ENCODE measurements at regions not wholly inside any gene's neighbourhood (a gene's known extent, or its start where the extent isn't known, plus 50 kb on each side); places are given as distances from the start of the nearest gene placed in this dataset.

GRCh38 chr4:60637976-60638375 is 562.1 kb upstream of the ADGRL3 start:
- Histone ChIP-seq H3K27ac (ENCODE audit: low read length) (no peak overlapping the region), H3K4me3 (ENCODE audit: low read length) (no peak overlapping the region), H3K4me1 (ENCODE audit: control insufficient read depth, insufficient read depth, low read length) (no peaks in the 10 kb centered on the region), H3K36me3 (ENCODE audit: control insufficient read depth, insufficient read depth, low read length) (no peaks in the 10 kb centered on the region), H3K27me3 (ENCODE audit: control insufficient read depth, insufficient read depth, low read length) (no peaks in the 10 kb centered on the region), H3K9me3 (ENCODE audit: control insufficient read depth, insufficient read depth, low read length) (no peaks in the 10 kb centered on the region)
- no CpG with 5 or more reads among the region's 2 CpGs for WGBS (ENCODE audit: insufficient coverage, insufficient read length)
- DNase-seq (ENCODE audit: low read depth, low spot score) = no peak

GRCh38 chr4:60648774-60649173 is 551.4 kb upstream of the ADGRL3 start:
- Histone ChIP-seq H3K27ac (ENCODE audit: low read length) (no peak overlapping the region), H3K27me3 (ENCODE audit: control insufficient read depth, insufficient read depth, low read length) (no peaks in the 10 kb centered on the region), H3K4me1 (ENCODE audit: control insufficient read depth, insufficient read depth, low read length) (no peaks in the 10 kb centered on the region), H3K4me3 (ENCODE audit: low read length) (no peak overlapping the region), H3K9me3 (ENCODE audit: control insufficient read depth, insufficient read depth, low read length) (no peaks in the 10 kb centered on the region), H3K36me3 (ENCODE audit: control insufficient read depth, insufficient read depth, low read length) (no peaks in the 10 kb centered on the region)
- no CpG with 5 or more reads among the region's 2 CpGs for WGBS (ENCODE audit: insufficient coverage, insufficient read length)
- DNase-seq (ENCODE audit: low read depth, low spot score) = no peak

- DNase-seq (ENCODE audit: low read depth, low spot score) = no peak
- no peaks in the 10 kb centered on the region for H3K4me1 ChIP-seq (ENCODE audit: control insufficient read depth, insufficient read depth, low read length)
- no peak overlapping the region for H3K27ac ChIP-seq (ENCODE audit: low read length)
Measured at GRCh38 chr4:60652933-60653332, 547.2 kb upstream of the ADGRL3 start.

GRCh38 chr4:60655356-60655755 is 544.8 kb upstream of the ADGRL3 start:
- H3K36me3 ChIP-seq (ENCODE audit: control insufficient read depth, insufficient read depth, low read length) = no peaks in the 10 kb centered on the region
- DNase-seq (ENCODE audit: low read depth, low spot score) = no peak
- H3K9me3 ChIP-seq (ENCODE audit: control insufficient read depth, insufficient read depth, low read length) = no peaks in the 10 kb centered on the region
- H3K4me3 ChIP-seq (ENCODE audit: low read length) = no peak overlapping the region
- no peaks in the 10 kb centered on the region for H3K27me3 ChIP-seq (ENCODE audit: control insufficient read depth, insufficient read depth, low read length)
- no peaks in the 10 kb centered on the region for H3K4me1 ChIP-seq (ENCODE audit: control insufficient read depth, insufficient read depth, low read length)
- no peak overlapping the region for H3K27ac ChIP-seq (ENCODE audit: low read length)

More at GRCh38 chr4:60652933-60653332, 547.2 kb upstream of the ADGRL3 start:
- Histone ChIP-seq H3K4me3 (ENCODE audit: low read length) (no peak overlapping the region), H3K27me3 (ENCODE audit: control insufficient read depth, insufficient read depth, low read length) (no peaks in the 10 kb centered on the region), H3K36me3 (ENCODE audit: control insufficient read depth, insufficient read depth, low read length) (no peaks in the 10 kb centered on the region), H3K9me3 (ENCODE audit: control insufficient read depth, insufficient read depth, low read length) (no peaks in the 10 kb centered on the region)

- H3K9me3 ChIP-seq (ENCODE audit: control insufficient read depth, insufficient read depth, low read length) = no peaks in the 10 kb centered on the region
- no peak overlapping the region for H3K4me3 ChIP-seq (ENCODE audit: low read length)
- H3K36me3 ChIP-seq (ENCODE audit: control insufficient read depth, insufficient read depth, low read length) = no peaks in the 10 kb centered on the region
- no peak for DNase-seq (ENCODE audit: low read depth, low spot score)
- H3K4me1 ChIP-seq (ENCODE audit: control insufficient read depth, insufficient read depth, low read length) = no peaks in the 10 kb centered on the region
- H3K27ac ChIP-seq (ENCODE audit: low read length) = no peak overlapping the region
- WGBS (ENCODE audit: insufficient coverage, insufficient read length) = no CpG with 5 or more reads among the region's 3 CpGs
- no peaks in the 10 kb centered on the region for H3K27me3 ChIP-seq (ENCODE audit: control insufficient read depth, insufficient read depth, low read length)
Measured at GRCh38 chr4:60656171-60656570, 544.0 kb upstream of the ADGRL3 start.

GRCh38 chr4:60657041-60657440 is 543.1 kb upstream of the ADGRL3 start:
- DNase-seq (ENCODE audit: low read depth, low spot score) = no peak
- Histone ChIP-seq H3K27me3 (ENCODE audit: control insufficient read depth, insufficient read depth, low read length) (no peaks in the 10 kb centered on the region), H3K27ac (ENCODE audit: low read length) (no peak overlapping the region), H3K9me3 (ENCODE audit: control insufficient read depth, insufficient read depth, low read length) (no peaks in the 10 kb centered on the region), H3K4me1 (ENCODE audit: control insufficient read depth, insufficient read depth, low read length) (no peaks in the 10 kb centered on the region), H3K36me3 (ENCODE audit: control insufficient read depth, insufficient read depth, low read length) (no peaks in the 10 kb centered on the region), H3K4me3 (ENCODE audit: low read length) (no peak overlapping the region)
- WGBS (ENCODE audit: insufficient coverage, insufficient read length) = no CpG with 5 or more reads among the region's 3 CpGs

- no peak for DNase-seq (ENCODE audit: low read depth, low spot score)
- Histone ChIP-seq H3K27me3 (ENCODE audit: control insufficient read depth, insufficient read depth, low read length) (no peaks in the 10 kb centered on the region), H3K36me3 (ENCODE audit: control insufficient read depth, insufficient read depth, low read length) (no peaks in the 10 kb centered on the region), H3K4me3 (ENCODE audit: low read length) (no peak overlapping the region), H3K27ac (ENCODE audit: low read length) (no peak overlapping the region), H3K4me1 (ENCODE audit: control insufficient read depth, insufficient read depth, low read length) (no peaks in the 10 kb centered on the region), H3K9me3 (ENCODE audit: control insufficient read depth, insufficient read depth, low read length) (no peaks in the 10 kb centered on the region)
Measured at GRCh38 chr4:60657807-60658206, 542.3 kb upstream of the ADGRL3 start.

GRCh38 chr4:60663769-60664168 is 536.4 kb upstream of the ADGRL3 start:
- no peak overlapping the region for H3K4me3 ChIP-seq (ENCODE audit: low read length)
- no CpG with 5 or more reads among the region's 4 CpGs for WGBS (ENCODE audit: insufficient coverage, insufficient read length)

GRCh38 chr4:60682901-60683300 is 517.2 kb upstream of the ADGRL3 start:
- DNase-seq (ENCODE audit: low read depth, low spot score) = no peak
- no peaks in the 10 kb centered on the region for H3K9me3 ChIP-seq (ENCODE audit: control insufficient read depth, insufficient read depth, low read length)
- no CpG with 5 or more reads among the region's 1 CpG for WGBS (ENCODE audit: insufficient coverage, insufficient read length)
- no peaks in the 10 kb centered on the region for H3K27me3 ChIP-seq (ENCODE audit: control insufficient read depth, insufficient read depth, low read length)
- H3K4me1 ChIP-seq (ENCODE audit: control insufficient read depth, insufficient read depth, low read length) = no peaks in the 10 kb centered on the region
- H3K27ac ChIP-seq (ENCODE audit: low read length) = no peak overlapping the region
- H3K4me3 ChIP-seq (ENCODE audit: low read length) = no peak overlapping the region
- no peaks in the 10 kb centered on the region for H3K36me3 ChIP-seq (ENCODE audit: control insufficient read depth, insufficient read depth, low read length)

More at GRCh38 chr4:60663769-60664168, 536.4 kb upstream of the ADGRL3 start:
- Histone ChIP-seq H3K4me1 (ENCODE audit: control insufficient read depth, insufficient read depth, low read length) (no peaks in the 10 kb centered on the region), H3K36me3 (ENCODE audit: control insufficient read depth, insufficient read depth, low read length) (no peaks in the 10 kb centered on the region), H3K27me3 (ENCODE audit: control insufficient read depth, insufficient read depth, low read length) (no peaks in the 10 kb centered on the region), H3K27ac (ENCODE audit: low read length) (no peak overlapping the region), H3K9me3 (ENCODE audit: control insufficient read depth, insufficient read depth, low read length) (no peaks in the 10 kb centered on the region)
- no peak for DNase-seq (ENCODE audit: low read depth, low spot score)

- WGBS (ENCODE audit: insufficient coverage, insufficient read length) = no CpG with 5 or more reads among the region's 1 CpG
- H3K4me1 ChIP-seq (ENCODE audit: control insufficient read depth, insufficient read depth, low read length) = no peaks in the 10 kb centered on the region
- H3K36me3 ChIP-seq (ENCODE audit: control insufficient read depth, insufficient read depth, low read length) = no peaks in the 10 kb centered on the region
- H3K27ac ChIP-seq (ENCODE audit: low read length) = no peak overlapping the region
- DNase-seq (ENCODE audit: low read depth, low spot score) = no peak
- no peak overlapping the region for H3K4me3 ChIP-seq (ENCODE audit: low read length)
- no peaks in the 10 kb centered on the region for H3K9me3 ChIP-seq (ENCODE audit: control insufficient read depth, insufficient read depth, low read length)
- H3K27me3 ChIP-seq (ENCODE audit: control insufficient read depth, insufficient read depth, low read length) = no peaks in the 10 kb centered on the region
Measured at GRCh38 chr4:60683357-60683756, 516.8 kb upstream of the ADGRL3 start.

GRCh38 chr4:60683973-60684372 is 516.2 kb upstream of the ADGRL3 start:
- no peaks in the 10 kb centered on the region for H3K4me1 ChIP-seq (ENCODE audit: control insufficient read depth, insufficient read depth, low read length)
- no peak overlapping the region for H3K4me3 ChIP-seq (ENCODE audit: low read length)
- DNase-seq (ENCODE audit: low read depth, low spot score) = no peak
- H3K36me3 ChIP-seq (ENCODE audit: control insufficient read depth, insufficient read depth, low read length) = no peaks in the 10 kb centered on the region
- no peaks in the 10 kb centered on the region for H3K27me3 ChIP-seq (ENCODE audit: control insufficient read depth, insufficient read depth, low read length)
- no CpG with 5 or more reads among the region's 2 CpGs for WGBS (ENCODE audit: insufficient coverage, insufficient read length)
- no peaks in the 10 kb centered on the region for H3K9me3 ChIP-seq (ENCODE audit: control insufficient read depth, insufficient read depth, low read length)
- no peak overlapping the region for H3K27ac ChIP-seq (ENCODE audit: low read length)

Data from iPS DF 6.9 (cell line).